ENCODE measurements at regions not wholly inside any gene's neighbourhood (a gene's known extent, or its start where the extent isn't known, plus 50 kb on each side); places are given as distances from the start of the nearest gene placed in this dataset.
A peak's percentile ranks its signal among the peaks of the same experiment; 100 is the strongest.
"Not testable (repeated sequence)": the region's sequence is repeated elsewhere in the genome, so short reads cannot be mapped to it uniquely, and the experiment has no call there.

DNA sequence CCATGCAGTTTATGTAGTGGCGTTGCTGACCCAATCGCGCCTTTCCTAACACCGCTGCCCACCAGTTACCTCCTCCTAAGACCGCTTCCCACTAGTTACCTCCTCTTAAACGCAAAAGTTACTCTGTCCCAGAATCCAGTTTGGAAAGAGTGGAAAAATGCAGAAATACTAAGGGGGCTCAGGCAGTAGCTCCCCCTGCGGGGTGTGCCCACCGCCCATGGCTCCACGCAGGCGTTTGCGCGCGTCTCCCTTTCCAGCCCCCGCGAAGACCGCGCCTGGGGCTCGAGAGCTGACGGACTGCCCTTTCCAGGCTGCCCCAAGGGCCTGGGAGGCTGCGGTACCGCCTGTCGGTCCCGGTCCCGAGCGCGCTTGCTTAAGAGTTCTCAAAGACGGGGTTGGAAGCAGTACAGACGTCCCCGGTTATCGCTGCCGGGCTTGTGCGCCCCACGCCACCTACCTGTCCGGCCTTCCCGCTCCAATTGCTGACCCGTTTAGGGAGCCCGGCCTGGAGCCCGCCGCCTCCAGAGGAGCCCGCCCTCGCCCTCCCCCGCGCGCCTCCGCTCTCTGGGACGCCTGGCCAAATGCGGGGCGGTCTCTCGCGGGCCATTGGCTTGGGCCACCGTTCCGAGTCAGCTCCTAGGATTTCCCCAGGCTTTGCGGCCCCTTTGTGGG lies 414.1 kb upstream of the ESRRG start:
- no peak for DNase-seq (ENCODE audit: low read depth)
- H3K4me1 ChIP-seq (ENCODE audit: control insufficient read depth, insufficient read depth, low read length) = peaks cover 3% of the 10 kb centered on the region
- no peak overlapping the region for H3K9ac ChIP-seq (ENCODE audit: low read length)
- no peak overlapping the region for H3K4me3 ChIP-seq (ENCODE audit: low read length)
- no peaks in the 10 kb centered on the region for H3K36me3 ChIP-seq (ENCODE audit: control insufficient read depth, insufficient read depth, low read length, severe bottlenecking)
- peaks cover 79% of the 10 kb centered on the region for H3K27me3 ChIP-seq (replicated peaks; ENCODE audit: control insufficient read depth, insufficient read depth, low read length)
- H3K9me3 ChIP-seq (ENCODE audit: control insufficient read depth, low read length) = no peaks in the 10 kb centered on the region

DNA sequence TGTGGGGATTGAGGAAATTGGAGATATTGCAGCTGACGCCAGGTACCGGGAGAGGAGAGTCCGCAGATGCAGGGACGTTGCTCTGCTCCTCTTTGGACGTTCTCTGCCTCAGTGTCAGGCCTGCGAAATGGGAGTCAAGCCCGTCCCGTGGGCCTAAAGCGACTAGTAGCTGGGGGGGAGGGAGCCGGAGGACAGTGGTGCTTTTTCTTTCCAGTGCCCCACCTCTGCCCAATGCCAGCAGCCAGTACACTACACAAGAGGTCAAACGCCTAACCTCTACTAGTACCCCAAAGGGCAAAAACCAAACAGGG lies 413.6 kb upstream of the ESRRG start:
- H3K36me3 ChIP-seq (ENCODE audit: control insufficient read depth, insufficient read depth, low read length, severe bottlenecking) = no peaks in the 10 kb centered on the region
- no peaks in the 10 kb centered on the region for H3K9me3 ChIP-seq (ENCODE audit: control insufficient read depth, low read length)
- DNase-seq (ENCODE audit: low read depth) = no peak
- H3K4me3 ChIP-seq (ENCODE audit: low read length) = no peak overlapping the region
- peaks cover 3% of the 10 kb centered on the region for H3K4me1 ChIP-seq (ENCODE audit: control insufficient read depth, insufficient read depth, low read length)
- H3K9ac ChIP-seq (ENCODE audit: low read length) = no peak overlapping the region
- peaks cover 84% of the 10 kb centered on the region for H3K27me3 ChIP-seq (replicated peaks; ENCODE audit: control insufficient read depth, insufficient read depth, low read length)

DNA sequence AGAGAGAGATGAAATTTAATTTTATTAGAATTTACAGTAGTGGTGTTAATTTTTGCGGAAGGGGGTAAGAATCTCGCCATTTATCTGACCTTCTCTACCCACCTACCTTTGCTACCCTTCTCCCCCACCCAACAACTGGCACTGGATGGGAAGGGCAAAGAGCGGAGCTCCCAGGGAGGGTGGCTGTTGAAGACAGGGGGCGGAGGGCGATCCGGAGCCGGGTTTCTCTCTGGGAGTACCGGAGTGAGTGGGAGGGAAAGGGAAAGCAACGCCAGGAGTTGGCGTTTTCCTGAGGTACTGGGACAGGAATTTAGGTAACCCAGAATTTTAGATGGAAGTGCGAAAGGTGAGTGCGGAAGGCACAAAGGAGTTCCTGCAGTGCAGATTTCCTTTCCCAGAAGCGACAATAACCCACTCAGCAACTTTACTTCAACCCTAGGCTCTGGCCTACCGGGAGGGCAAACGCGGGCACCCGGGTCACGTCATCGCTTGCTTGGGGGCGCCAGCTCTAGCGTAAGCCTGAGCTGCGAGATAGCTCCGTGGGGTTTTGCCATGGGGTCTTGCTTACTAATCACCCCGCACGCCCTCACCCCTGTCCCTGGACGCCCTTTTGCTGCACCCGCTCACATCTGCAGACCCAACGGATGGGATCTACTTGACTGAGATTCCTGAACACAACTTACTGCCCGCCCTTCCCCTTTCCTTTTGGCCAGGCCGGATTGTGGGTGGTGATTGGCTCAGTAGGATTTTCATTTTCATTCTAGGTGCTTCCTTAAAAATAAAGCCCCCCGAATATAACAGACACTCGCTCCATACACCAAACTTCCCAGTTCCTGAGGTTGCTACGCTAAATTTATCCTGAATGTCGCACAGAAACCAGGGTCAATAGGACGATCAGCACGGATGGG lies 413.0 kb upstream of the ESRRG start:
- DNase-seq (ENCODE audit: low read depth) = no peak
- Histone ChIP-seq H3K36me3 (ENCODE audit: control insufficient read depth, insufficient read depth, low read length, severe bottlenecking) (no peaks in the 10 kb centered on the region), H3K27me3 (replicated peaks; ENCODE audit: control insufficient read depth, insufficient read depth, low read length) (peaks cover 79% of the 10 kb centered on the region), H3K4me1 (ENCODE audit: control insufficient read depth, insufficient read depth, low read length) (peaks cover 3% of the 10 kb centered on the region), H3K9me3 (ENCODE audit: control insufficient read depth, low read length) (no peaks in the 10 kb centered on the region), H3K4me3 (ENCODE audit: low read length) (peak overlapping the region; percentile 73), H3K9ac (ENCODE audit: low read length) (no peak overlapping the region)

DNA sequence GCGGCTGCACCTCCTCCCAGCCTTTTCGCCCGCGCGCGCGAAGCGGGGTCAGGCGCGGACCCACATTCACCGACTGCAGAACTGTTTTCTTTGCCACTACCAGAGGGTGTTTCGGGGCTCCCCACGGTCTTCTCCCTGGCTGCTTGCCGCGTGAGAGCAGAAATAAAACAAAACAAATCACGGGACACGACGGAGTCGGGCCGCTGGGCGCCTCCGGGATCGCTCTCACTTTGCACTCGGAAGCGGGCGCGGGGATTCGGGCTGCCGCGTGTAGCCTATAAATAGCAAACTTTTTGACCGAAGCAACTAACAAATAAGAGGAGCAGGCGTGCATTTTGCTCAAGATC lies 412.3 kb upstream of the ESRRG start:
- Histone ChIP-seq H3K4me1 (ENCODE audit: control insufficient read depth, insufficient read depth, low read length) (peaks cover 3% of the 10 kb centered on the region), H3K9me3 (ENCODE audit: control insufficient read depth, low read length) (no peaks in the 10 kb centered on the region), H3K9ac (ENCODE audit: low read length) (no peak overlapping the region), H3K4me3 (ENCODE audit: low read length) (peak overlapping the region; percentile 73), H3K27me3 (replicated peaks; ENCODE audit: control insufficient read depth, insufficient read depth, low read length) (peaks cover 72% of the 10 kb centered on the region), H3K36me3 (ENCODE audit: control insufficient read depth, insufficient read depth, low read length, severe bottlenecking) (no peaks in the 10 kb centered on the region)
- DNase-seq (ENCODE audit: low read depth) = peak; percentile 36

DNA sequence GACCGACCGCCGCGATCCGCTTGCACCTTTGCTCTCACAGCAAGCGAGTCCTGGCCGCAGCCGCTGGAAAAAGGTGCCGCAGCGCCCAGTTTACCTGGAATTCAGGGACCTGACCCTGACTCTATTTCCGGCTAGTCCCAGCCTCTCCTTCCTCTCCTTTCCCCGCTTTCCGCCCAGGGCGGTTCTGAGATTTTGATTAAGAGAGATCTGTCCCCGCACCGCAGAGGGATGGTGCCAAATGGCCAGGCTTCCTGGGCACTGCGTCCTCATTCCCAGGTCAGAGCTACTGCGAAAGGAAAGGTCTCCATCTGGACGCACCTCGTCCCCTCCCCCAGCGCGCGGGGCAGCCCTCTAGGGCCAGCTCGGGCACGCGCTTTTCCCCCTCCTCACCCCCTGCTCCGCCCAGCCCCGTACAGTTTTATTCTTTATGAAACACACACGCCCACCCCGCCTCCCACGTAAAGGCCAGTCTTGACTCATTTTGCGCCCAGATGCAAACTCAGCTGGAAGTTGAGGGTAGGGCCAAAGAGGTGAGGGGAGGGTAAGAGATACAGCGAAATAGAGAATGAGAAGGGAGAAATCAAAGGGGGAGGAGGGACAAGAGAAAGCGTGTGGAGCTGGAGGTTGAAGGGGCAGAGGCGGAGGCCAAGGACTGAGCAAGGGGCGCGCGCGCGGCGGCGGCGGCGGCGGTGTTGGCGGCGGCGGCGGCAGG lies 411.8 kb upstream of the ESRRG start:
- peaks cover 68% of the 10 kb centered on the region for H3K27me3 ChIP-seq (replicated peaks; ENCODE audit: control insufficient read depth, insufficient read depth, low read length)
- no peak overlapping the region for H3K9ac ChIP-seq (ENCODE audit: low read length)
- H3K4me3 ChIP-seq (ENCODE audit: low read length) = peak overlapping the region; percentile 73
- peak; percentile 13 for DNase-seq (ENCODE audit: low read depth)
- H3K4me1 ChIP-seq (ENCODE audit: control insufficient read depth, insufficient read depth, low read length) = peaks cover 3% of the 10 kb centered on the region
- no peaks in the 10 kb centered on the region for H3K9me3 ChIP-seq (ENCODE audit: control insufficient read depth, low read length)
- H3K36me3 ChIP-seq (ENCODE audit: control insufficient read depth, insufficient read depth, low read length, severe bottlenecking) = no peaks in the 10 kb centered on the region

DNA sequence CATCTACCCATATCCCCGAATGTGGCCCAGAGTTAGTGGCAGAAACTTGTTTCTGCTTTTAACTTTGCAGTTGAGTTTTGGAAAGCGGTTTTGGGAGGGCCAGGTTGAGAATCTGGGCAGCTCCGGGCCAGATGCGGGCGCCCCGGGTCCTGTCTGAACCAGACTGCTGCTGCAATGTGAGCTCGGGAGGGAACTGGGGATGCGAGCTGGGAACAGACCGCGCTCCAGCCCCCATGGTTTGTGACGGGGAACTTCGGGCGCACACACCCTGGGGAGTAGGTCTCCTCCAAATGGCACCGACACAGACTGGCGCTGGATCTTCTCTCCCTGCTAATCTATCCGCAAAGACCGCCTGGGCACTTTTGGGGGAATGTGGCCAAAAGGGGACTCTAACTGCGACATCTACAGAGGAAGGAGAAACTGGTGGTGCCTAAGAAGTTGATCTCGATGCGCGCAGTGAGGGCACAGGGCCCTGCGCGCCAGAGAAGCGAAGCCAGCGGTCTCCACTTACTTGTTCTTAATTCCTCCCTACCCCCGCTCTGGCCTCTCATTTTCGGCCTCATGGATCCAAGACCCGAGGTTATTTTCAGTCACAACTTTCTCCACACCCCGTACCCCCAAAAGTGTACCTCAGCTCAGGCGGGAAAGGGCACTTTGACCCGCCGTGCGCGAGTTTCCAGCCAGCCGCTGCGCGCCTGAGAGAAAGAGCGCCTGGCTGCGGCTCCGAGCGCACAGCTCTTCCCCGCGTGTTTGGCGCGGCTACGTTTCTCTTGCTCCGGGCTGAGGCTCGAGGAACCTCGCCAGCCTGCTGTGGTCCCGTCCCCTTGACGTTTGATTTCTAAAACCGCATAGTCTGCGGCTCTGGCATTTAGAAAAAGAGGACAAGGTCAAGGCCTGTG lies 411.0 kb upstream of the ESRRG start:
- Histone ChIP-seq H3K27me3 (replicated peaks; ENCODE audit: control insufficient read depth, insufficient read depth, low read length) (peaks cover 71% of the 10 kb centered on the region), H3K4me1 (ENCODE audit: control insufficient read depth, insufficient read depth, low read length) (peaks cover 3% of the 10 kb centered on the region), H3K36me3 (ENCODE audit: control insufficient read depth, insufficient read depth, low read length, severe bottlenecking) (no peaks in the 10 kb centered on the region), H3K9ac (ENCODE audit: low read length) (no peak overlapping the region), H3K4me3 (ENCODE audit: low read length) (peak overlapping the region; percentile 73), H3K9me3 (ENCODE audit: control insufficient read depth, low read length) (no peaks in the 10 kb centered on the region)
- DNase-seq (ENCODE audit: low read depth) = peak; percentile 32

DNA sequence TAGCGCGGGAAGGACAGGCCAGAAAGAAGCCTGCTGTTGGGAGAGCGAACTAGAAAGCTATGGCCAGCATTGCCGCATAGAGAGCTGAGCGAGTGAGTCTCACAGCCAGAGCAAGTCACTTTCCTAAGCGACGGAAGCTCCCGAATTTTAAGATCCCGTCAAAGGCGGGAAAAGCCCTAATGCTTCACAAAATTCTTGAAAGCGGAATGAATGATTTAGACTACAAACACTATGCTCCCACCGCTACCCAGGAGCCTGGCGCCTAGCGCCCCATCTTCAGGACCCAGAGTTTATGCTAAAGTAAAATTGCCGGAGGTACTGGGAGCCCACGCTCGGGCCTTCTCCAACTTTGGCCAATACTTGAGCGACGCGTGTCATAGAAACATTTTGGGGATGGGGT lies 409.9 kb upstream of the ESRRG start:
- Histone ChIP-seq H3K4me3 (ENCODE audit: low read length) (no peak overlapping the region), H3K27me3 (replicated peaks; ENCODE audit: control insufficient read depth, insufficient read depth, low read length) (peaks cover 60% of the 10 kb centered on the region), H3K9ac (ENCODE audit: low read length) (no peak overlapping the region), H3K9me3 (ENCODE audit: control insufficient read depth, low read length) (no peaks in the 10 kb centered on the region), H3K4me1 (ENCODE audit: control insufficient read depth, insufficient read depth, low read length) (peaks cover 3% of the 10 kb centered on the region), H3K36me3 (ENCODE audit: control insufficient read depth, insufficient read depth, low read length, severe bottlenecking) (no peaks in the 10 kb centered on the region)
- no peak for DNase-seq (ENCODE audit: low read depth)

DNA sequence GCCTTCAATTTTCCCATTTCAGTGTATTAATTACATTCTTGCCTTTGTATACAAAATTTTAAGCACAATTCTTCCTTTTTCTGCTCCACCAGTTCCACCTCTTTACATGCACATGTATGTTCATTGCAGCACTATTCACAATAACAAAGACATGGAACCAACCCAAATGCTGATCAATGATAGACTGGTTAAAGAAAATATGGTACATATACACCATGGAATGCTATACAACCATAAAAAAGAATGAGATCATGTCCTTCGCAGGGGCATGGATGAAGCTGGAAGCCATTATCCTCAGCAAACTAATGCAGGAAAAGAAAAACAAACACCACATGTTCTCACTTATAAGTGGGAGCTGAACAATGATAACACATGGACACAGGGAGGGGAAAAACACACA lies 400.1 kb upstream of the ESRRG start:
- not testable (repeated sequence) for H3K9ac ChIP-seq (ENCODE audit: low read length); H3K4me1 ChIP-seq (ENCODE audit: control insufficient read depth, insufficient read depth, low read length); H3K4me3 ChIP-seq (ENCODE audit: low read length); H3K9me3 ChIP-seq (ENCODE audit: control insufficient read depth, low read length); DNase-seq (ENCODE audit: low read depth); H3K36me3 ChIP-seq (ENCODE audit: control insufficient read depth, insufficient read depth, low read length, severe bottlenecking); H3K27me3 ChIP-seq (replicated peaks; ENCODE audit: control insufficient read depth, insufficient read depth, low read length)

DNA sequence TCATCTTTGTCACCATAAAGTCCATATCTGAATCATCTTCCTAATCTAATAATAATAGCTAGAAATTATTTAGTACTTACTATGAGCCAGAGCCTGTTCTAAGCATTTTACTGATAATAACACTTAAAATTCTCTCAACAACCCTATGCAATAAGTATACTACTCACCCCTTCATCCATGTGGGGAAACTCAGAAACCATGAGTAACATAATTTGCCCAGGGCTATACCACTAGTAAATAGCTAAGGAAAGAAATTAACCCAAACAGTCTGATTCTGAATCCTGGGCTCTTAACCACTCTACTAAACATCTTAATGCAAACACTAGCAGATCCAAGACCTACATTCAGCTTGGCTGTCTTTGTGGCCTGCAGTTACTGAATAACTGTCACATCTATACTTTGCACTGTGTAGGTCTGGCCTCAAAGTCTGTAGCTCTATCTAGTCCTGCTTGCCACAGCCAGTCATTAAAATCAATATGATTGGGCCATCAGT lies 394.8 kb upstream of the ESRRG start:
- Histone ChIP-seq H3K4me1 (ENCODE audit: control insufficient read depth, insufficient read depth, low read length) (no peaks in the 10 kb centered on the region), H3K9ac (ENCODE audit: low read length) (no peak overlapping the region), H3K9me3 (ENCODE audit: control insufficient read depth, low read length) (peaks cover 8% of the 10 kb centered on the region), H3K4me3 (ENCODE audit: low read length) (no peak overlapping the region), H3K27me3 (replicated peaks; ENCODE audit: control insufficient read depth, insufficient read depth, low read length) (no peaks in the 10 kb centered on the region), H3K36me3 (ENCODE audit: control insufficient read depth, insufficient read depth, low read length, severe bottlenecking) (no peaks in the 10 kb centered on the region)
- DNase-seq (ENCODE audit: low read depth) = no peak

DNA sequence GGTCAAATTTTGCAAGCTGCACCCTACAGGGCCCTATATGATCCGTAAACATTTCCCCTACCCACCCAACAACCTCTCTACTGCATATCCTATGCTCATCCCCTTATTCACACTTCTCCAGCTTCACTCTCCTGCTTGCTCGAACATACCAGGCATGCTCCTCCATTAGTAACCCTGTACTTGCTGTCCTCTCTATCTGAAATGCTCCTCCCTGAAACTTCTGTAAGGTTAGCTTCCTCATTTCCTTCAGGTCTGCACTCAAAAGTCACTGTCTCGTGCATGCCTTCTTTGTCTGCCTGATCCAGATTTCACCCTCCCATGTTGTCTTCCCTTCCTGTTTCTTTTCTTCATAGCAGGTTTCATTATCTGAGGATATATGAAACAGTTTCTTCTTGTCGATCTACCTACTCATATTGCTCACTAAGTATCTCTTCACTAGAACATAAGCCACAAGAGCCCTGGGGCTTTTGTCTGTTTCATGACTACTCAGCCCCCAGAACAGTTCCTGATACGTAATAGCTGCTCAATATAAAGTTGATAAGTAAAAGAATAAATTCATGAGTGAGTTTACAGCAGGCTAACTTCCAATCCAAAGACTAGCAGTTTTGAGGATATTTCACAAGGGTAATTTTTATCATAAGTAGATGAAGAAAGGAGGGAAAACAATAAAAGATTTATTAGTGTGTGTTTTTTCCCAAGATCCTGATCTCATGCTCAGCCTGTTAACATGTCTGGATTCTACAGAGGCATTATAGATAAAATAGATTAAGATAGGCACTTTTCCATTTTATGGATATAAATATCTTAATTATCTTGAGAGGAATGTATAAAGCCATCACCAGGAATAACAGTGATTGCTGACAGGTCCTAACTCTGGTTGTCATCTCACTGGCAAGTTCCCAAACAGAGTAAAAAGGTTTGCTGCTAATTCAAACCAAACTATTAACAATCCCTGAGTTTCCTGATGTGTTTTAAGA lies 392.5 kb upstream of the ESRRG start:
- no peaks in the 10 kb centered on the region for H3K36me3 ChIP-seq (ENCODE audit: control insufficient read depth, insufficient read depth, low read length, severe bottlenecking)
- H3K9me3 ChIP-seq (ENCODE audit: control insufficient read depth, low read length) = peaks cover 5% of the 10 kb centered on the region
- no peak overlapping the region for H3K9ac ChIP-seq (ENCODE audit: low read length)
- no peaks in the 10 kb centered on the region for H3K4me1 ChIP-seq (ENCODE audit: control insufficient read depth, insufficient read depth, low read length)
- no peak for DNase-seq (ENCODE audit: low read depth)
- no peaks in the 10 kb centered on the region for H3K27me3 ChIP-seq (replicated peaks; ENCODE audit: control insufficient read depth, insufficient read depth, low read length)
- no peak overlapping the region for H3K4me3 ChIP-seq (ENCODE audit: low read length)

All from adipocyte (in vitro differentiated cells).